ENCODE measurements at regions not wholly inside any gene's neighbourhood (a gene's known extent, or its start where the extent isn't known, plus 50 kb on each side); places are given as distances from the start of the nearest gene placed in this dataset.
"Not testable (repeated sequence)": the region's sequence is repeated elsewhere in the genome, so short reads cannot be mapped to it uniquely, and the experiment has no call there.

DNA sequence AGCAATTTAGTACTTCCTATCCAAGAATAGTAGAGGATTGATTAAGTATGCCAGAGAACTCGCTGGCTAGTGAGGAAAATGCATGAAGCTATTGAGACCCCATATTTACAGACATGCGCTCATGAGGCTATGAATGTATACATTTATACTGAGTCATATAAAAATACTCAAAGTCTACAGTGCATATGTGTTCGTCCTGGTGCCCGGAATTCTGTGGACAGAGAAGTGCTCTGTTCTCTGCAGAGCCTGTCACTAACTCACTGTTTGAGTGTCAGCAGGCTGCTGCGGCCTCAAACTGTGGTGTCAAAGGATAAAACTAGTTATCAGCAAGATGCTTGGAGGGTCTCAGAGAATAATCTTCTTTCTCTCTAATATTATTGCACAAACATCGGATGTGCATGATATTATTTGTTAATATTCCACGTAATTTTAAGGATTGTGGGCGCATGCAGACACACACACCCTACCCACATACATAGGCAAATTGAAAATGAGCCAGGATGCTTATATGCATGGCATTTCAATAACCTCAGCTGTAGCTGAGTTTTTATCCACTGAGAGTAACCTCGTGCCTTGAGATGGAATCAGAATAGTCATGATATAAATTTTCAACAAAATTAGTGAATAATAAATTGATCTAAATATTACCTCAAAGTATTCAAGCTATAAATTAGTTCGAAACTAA, 50.0 kb upstream of the TSC22D2 start:
- DNase-seq (ENCODE audit: low spot score), result no peak

DNA sequence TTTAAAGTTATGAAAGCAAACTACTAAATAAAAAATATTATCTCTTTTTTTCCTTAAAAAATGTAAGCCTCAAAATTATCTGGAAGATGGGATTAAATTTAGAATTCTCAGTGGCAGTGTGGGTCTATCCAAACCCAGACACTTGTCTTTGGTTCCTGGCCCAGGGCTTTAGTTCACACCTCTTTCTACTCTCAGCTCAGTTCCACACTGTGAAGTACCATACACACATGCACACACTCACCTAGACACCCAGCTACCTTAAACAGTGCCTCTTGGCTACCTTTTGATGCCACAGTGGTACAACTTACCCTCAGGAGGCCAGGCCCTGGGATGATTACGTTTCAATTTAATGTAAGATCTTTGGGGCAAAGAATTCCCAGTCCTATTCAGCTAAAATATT, 51.0 kb upstream of the TSC22D2 start:
- DNase-seq (ENCODE audit: low spot score), result no peak

DNA sequence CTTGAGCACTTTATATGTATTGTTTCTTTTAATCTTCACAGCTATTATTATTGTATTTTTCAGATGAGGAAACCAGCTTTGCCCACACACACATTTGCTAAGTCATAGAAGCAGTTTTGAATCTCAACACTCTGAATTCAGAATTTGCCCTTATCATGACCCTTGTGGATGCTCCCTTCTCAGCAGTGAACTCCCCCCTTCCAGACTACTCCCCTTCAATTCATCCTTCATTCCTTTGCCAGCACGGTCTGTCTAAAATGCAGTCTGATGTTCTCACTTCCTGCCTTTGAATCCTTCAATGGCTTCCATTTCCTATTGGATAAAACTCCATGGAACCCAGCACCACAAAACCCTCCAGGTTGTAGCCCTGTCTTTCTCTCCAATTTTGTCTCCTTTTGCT, 52.5 kb upstream of the TSC22D2 start:
- DNase-seq (ENCODE audit: low spot score), result no peak

DNA sequence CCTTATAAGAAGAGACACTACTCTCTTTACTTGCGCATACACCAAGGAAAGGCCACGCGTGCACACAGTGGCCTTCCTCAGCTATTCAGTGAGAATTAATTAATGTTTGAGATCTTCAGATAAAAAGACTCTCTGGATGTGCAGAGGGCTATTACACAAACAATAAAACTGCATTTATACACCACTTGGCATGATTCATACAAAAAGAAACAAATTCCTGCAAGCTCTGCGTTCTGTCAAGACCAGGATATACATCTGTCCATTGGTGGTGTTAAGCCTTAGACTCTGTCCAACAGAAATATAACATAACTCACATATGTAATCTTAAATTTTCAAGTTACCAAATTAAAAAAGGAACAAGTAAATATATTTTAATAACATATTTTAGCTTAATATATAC, 55.2 kb upstream of the TSC22D2 start:
- DNase-seq (ENCODE audit: low spot score), result no peak

DNA sequence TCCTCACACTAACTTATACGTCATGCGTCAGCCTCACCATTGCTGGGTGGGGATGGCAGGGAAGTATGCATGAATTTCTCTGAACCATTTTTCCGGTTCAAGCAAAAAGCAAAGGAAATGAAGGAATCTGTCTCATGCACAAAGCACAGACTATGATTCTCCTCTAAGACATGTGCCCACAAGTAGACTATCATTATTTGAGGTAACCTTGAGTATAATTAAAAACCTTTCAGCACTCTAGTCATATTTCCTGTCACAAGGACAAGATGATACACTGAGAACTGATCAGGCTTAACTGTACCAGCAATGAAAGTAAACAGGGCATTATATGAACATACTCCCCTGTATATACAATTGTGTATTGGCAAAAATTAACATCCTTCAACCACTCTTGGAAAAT, 56.7 kb upstream of the TSC22D2 start:
- DNase-seq (ENCODE audit: low spot score), result no peak

DNA sequence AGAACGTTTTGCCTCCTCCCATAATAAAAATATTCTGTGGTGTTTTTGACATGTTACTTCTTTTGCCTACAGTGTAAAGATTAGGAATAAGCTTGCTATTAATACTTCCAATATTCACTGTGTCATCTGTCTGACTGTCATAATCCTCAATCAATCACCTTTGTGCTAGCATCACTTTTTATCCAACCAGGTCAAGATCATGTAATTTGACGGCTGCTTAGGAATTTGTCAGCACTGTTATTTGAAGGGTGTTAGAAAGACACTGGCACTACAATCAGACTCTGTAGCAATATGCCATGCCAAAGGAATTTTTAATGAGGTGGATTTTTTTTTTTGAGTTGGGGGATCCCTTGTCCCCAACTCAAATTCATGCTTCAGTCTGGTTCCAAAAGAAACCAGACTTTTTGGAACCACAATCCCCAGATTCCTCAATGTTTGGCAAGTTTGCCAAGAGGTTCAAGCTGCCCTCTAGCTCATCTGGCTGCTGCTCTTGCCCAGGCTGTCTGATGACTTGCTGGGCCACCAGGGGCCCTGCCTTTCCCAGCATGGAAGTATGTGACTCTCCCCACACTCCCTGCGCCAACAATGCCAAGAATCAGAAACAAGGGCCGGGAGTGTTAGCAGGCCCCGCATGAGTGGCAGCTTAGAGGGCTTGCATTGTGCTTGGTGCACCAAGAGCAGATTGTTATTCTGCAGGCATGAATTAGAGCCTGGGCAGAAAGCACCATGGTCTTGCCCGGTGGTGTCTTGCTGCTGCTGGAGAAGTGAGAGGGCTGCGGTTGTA, 58.6 kb upstream of the TSC22D2 start:
- DNase-seq (ENCODE audit: low spot score), result no peak

DNA sequence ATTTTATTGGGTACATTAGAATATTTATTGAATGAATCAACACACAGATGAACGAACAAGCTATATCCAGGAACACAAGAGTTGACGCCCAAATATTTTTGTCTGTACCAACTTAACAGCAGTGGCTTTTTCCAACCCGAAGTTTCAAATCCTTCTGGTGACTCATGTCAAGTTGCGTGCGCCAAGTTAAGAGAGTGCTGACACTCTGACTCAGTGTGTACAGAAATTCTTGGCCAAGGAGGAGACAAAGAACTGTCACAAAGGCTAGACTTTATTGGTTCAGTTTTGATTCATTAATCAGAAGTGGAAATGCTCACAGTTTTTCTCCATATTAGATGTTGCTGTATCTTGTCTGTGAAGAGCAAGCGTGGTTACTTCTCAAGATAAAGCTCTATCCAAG, 59.6 kb upstream of the TSC22D2 start:
- no peak for DNase-seq (ENCODE audit: low spot score)

DNA sequence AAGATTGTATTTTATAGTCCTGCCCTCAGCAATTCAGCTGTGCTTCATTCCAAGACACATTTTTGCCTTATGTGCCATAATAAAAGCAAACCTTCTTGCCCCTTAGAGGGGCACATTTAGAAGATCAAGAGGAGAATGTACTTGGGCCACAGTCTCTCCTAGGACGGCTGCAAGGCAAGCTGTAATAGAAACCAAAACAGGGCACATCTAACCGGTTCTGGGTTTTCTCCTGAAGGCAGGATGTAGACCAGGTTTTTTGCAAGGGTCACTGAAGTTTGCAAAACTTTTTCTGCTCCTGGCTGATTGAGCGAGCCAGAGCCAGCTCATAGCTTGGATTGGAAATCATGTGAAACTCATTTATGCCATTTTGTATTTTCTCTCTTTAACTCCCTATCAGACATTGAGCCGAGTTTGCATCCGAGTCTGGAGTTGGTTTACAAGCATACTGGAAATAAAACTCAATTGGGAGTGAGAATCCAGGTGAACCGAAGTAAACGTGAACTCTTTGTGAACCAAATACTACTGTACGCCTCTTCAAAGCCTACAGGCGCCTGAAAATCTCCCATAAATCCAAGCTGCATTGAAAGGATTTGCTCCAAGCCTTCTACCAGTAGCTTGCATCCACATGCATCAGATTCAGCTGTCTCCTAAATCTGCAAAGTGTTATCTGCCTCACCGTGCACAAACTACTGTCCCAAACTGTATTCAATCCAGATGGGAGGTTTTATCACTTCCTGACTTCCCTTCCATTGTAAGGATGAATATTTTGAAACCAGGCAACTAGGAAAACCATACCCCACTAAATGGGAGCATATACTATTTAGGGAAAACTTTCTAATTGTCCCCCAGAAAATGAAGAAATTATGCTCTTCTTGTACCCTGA, 60.9 kb upstream of the TSC22D2 start:
- no peak for DNase-seq (ENCODE audit: low spot score)

DNA sequence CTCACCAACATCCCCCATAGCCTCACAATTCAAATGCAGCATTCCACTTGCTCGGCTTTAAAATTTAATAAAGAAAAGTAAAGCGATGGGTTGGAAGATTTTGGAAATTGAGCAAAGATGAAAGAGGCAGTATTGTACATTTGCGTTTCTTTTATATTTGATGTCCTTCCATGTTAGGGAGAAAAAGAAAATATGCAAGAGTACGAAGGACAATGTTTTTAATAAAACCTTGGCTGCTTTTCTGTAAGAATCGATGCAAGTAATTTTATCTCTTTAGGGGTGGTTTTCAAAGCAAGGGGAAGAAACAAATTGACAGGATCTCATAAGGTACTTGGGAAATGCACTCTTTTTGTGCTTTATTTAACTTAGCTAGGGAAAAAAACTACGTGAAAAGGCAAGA, 61.8 kb upstream of the TSC22D2 start:
- no peak for DNase-seq (ENCODE audit: low spot score)

DNA sequence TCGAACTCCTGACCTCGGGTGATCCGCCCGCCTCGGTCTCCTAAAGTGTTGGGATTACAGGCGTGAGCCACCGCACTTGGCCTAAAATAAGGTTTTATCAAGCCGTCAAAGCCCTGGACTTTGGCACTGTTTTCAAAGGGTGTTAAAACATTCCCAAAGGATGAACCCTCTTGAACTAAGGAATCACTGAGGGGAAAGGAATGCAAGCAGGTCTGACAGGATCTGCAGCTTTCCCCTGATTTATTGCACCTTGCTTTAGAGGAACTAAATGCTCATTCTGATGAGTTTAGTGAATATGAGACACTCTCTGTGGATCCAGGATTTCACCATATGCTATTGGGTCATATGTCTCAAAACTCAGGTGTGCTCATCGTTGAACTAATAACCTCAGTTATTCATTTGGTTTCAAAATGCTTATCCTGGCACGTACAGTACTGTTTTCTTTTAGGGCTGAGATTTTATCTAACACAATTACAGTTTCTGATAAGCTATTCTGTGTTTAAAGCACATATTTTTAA, 63.0 kb upstream of the TSC22D2 start:
- no peak for DNase-seq (ENCODE audit: low spot score)

DNA sequence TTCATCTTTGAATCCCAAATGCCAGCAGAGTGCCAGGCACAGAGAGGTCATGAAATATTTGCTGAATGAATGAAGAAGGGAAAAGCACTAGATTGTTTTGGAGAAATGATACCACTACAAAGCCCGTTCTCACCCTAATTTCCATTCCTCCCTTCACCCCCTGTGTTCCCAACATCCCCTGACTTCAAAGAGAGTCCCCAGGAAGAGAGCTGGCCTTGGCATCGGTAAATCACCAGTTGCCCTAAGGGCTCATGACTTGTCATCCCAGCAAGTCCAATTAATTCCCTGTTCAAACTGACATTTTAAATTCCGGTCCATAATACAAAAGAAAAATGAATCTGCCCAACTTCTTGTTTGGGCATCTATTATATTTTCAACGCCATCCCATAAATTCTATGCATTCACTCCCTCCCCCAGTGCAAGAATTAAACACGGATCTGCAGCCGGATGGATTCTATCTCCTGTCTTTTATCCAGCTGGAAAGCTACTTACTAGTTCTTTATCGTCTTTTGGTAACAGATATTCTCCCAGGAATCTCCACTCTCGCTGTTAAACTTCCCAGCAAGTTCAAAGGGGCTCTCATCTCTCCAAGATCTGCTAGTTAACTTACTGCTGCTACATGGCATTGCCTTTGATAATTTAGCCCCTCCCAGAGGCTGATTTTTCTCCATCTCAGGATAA, 63.9 kb upstream of the TSC22D2 start:
- DNase-seq (ENCODE audit: low spot score), result no peak

DNA sequence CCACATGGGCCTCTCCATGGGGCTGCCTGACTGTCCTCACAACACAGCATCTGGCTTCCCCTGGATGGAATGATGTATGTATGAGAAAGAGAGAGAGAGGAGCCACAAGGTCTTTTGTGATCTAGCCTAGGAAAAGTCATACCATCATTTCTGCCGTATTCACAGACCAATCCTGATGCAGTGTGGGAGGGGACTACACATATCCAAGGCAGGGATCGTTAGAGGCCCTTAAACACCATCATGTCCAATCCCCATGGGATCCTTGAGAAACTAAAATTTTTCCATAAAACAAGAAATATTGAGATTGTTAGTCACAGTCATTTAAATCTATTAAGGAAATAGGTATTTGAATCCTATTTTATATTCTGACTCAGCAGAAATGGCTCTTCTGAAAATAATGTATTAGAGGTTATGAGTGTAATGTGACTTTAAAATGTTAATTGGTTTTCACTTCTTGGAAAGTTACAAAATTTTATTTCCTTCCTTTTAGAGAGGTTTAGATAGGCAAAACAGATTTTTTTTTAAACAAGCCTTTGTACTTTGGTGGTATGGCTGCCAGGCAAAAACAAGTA, 65.1 kb upstream of the TSC22D2 start:
- no peak for DNase-seq (ENCODE audit: low spot score)

DNA sequence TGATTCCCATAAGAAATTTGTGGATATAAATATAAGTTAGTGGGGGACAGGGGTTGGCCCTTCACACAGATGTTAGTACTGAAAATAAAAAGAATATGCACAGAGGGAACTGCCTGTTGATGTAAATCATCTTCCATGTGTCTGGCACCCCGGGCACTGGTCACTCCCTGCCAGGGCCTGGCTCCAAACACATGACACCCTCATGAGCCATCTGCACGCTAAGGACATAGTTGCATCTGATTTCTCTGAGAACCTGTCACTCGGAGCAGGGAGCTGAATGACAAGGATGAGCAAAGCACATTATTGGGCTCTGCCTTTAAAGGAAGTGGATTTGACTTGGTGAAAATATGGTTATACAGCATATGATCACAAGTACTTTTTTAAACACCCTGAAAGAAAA, 66.2 kb upstream of the TSC22D2 start:
- DNase-seq (ENCODE audit: low spot score), result no peak

DNA sequence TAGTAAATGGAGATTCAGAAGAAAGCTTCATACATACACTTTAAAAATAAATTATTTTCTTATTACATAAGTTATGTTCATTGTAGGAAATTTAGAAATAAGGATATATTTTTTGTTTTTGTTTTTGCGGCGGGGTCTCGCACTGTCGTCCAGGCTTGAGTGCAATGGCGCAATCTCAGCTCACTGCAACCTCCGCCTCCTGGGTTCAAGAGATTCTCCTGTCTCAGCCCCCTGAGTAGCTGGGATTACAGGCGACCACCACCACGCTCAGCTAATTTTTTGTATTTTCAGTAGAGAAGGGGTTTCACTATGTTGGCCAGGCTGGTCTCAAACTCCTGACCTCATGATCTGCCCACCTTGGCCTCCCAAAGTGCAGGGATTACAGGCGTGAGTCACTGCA, 71.7 kb upstream of the TSC22D2 start:
- DNase-seq (ENCODE audit: low spot score), result not testable (repeated sequence)

DNA sequence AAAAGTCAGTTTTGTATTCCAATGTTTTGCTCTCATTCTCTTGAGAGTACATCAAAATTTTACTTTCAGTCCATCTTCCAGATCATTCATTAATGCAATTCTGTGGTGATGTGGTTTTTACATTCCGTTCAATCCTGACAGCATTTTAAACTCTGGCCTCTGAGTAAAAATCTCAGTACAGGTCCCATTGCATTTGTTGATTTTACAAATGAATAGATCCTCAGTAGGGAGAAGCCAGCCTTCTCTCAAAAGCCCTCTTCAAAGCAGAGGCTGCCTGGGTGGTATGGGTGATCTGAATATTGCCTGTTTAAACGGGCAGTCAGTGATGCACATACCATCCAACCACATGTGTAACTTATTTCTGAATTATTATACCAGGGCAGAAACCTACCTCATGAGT, 72.5 kb upstream of the TSC22D2 start:
- DNase-seq (ENCODE audit: low spot score), result no peak

DNA sequence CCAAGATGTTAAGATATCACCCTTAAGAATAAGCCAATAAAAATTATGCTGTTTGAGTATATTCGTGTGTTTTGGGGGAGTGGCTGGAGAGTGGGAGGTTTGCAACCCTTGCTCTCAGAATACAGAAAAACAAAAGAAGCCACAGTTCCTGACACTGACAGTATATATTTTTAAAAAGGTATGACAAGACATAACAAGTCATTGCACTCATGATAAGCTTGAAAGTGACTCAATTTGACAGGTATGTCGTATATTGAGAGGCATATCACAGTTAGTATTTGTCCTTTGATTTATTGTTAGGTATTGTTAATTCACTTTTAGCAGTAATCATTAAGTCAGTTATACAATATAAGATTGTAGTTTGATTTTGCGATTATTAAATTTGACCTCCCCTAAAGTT, 73.1 kb upstream of the TSC22D2 start:
- DNase-seq (ENCODE audit: low spot score), result no peak

DNA sequence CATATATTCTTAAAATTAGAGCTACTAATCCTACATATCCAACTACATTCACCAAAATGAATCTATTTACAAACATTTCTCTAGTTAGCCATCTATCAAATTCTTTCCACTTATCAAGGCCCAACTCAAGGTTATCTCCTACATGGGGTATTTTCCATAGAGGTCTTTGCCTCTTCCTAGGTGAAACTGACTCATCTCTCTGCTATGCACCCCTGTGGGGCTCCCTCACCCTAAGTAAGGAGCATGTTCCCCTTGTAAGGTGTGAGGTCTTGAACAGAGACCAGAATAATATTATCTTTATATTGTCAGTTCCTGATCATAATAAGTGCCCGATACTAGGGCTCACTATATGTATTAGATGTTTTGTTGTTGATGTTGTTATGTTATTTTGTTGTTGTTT, 74.6 kb upstream of the TSC22D2 start:
- DNase-seq (ENCODE audit: low spot score), result no peak

DNA sequence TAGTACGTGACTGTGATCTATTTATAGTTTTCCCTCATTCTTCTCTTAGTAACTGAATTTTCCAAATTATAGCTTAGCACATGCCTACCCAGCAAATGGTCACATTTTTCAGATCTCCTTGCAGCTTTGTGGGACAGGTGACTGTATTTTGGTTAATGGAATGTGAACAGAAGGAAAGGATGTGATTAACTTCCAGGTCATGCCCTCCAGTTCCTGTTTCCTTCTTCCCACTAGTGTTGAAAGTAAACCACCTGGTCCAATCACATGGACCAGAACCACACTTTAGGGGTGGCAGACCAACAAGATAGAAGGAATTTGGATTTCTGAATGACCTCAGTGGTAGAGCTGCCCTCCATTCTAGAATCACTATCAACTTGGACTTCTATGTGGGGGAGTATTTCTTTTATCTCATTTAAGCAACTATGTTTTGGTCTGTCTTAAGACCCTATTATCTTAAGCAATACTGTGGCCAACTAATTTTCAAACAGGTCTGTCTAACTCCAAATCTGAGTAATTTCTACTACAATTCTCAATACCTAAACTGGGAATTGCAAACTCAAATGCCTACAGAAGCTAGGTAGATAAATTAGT, 76.0 kb upstream of the TSC22D2 start:
- no peak for DNase-seq (ENCODE audit: low spot score)

DNA sequence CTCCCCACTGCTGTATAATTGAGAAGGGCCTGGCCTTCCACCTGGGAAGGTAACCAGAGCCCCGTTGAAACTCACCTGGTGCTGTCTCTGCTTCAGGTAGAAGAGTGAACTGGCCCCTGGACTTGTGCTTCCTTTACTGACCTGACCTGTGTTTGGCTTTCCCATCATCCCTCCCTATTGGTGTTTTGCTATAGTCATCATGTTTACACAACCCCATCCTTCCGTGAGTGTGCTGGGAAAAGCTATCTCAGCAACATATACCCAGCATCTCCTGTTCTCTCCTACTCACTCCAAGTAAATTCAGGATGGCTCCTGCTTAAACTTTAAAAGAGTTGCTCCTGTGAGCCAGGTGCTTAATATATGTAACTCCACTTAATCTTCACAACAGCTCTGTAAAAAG, 77.2 kb upstream of the TSC22D2 start:
- no peak for DNase-seq (ENCODE audit: low spot score)

DNA sequence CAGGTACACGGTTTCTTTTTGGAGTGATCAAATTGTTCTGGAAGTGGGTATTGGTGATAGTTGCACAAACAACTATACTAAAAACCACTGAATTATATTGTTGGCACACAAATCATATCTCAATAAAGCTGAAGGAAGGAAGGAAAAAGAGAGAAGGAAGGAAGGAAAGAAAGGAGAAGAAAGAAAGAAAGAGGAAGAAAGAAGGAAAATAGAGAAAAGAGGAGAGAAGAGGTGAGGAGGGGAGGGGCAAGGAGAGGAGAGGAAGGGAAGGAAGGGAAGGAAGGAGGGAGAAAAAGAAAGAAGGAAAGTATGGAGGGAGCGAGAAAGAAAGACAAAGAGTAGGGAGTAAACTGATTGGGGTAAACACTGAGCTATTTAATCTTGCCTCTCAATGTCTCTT, 77.9 kb upstream of the TSC22D2 start:
- DNase-seq (ENCODE audit: low spot score), result no peak

DNA sequence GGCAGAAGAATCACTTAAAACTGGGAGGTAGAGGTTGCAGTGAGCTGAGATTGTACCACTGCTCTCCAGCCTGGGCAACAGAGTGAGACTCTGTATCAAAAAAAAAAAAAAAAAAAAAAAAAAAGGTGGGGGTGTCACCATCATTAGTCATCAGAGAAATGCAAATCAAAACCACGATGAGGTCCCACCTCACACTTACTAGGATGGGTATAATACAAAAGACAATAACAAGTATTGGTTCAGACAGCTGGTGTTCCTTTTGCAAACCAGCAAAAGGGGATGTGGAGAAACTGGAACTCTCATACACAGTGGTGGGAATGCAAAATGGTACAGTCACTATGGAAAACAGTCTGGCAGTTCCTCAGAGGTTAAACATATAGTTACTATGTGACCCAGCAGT, 78.7 kb upstream of the TSC22D2 start:
- no peak for DNase-seq (ENCODE audit: low spot score)

All from hematopoietic multipotent progenitor cell treated with erythropoietin and hydrocortisone succinate and interleukin-3 and kit ligand, for 15 days (in vitro differentiated cells).